OCI-LY3 (cell line): ENCODE measurements at regions not wholly inside any gene's neighbourhood (a gene's known extent, or its start where the extent isn't known, plus 50 kb on each side); places are given as distances from the start of the nearest gene placed in this dataset.

ENCODE experiments used
- CTCF ChIP-seq: fragments of 200-600, 300-600 bp; sonication (generic); IDR thresholded peaks from 2 replicates; pipeline ENCODE4 v1.5.1; 2014; ENCODE audit warnings: antibody characterized with exemption, low read length, low read depth
- EZH2phosphoT487 ChIP-seq: fragments of 200-600 bp; shearing (Covaris generic); IDR thresholded peaks from 2 replicates; pipeline ENCODE4 v1.6.1; 2018; ENCODE audit warnings: antibody characterized with exemption, mixed run types, low read depth

GRCh38 chr19:16025108-16026101 is 50.9 kb upstream of the TPM4 start:
- TF ChIP-seq CTCF = peak; percentile 14; the same call in 1 of the 2 replicates
- TF ChIP-seq EZH2phosphoT487 = no peak
